Right forelimb (tissue), 1 donor: ENCODE measurements at regions not wholly inside any gene's neighbourhood (a gene's known extent, or its start where the extent isn't known, plus 50 kb on each side); places are given as distances from the start of the nearest gene placed in this dataset.
"Not testable (repeated sequence)": the region's sequence is repeated elsewhere in the genome, so short reads cannot be mapped to it uniquely, and the experiment has no call there.

Experiments used
- DNase-seq: peaks from one replicate; pipeline ENCODE4 v3.0.0-alpha.2; 2018

- no peak for DNase-seq
Measured at GRCh38 chr5:85896514-85896913, 721.2 kb upstream of the COX7C start.

GRCh38 chr5:85906460-85906859 lies 711.3 kb upstream of the COX7C start:
- no peak for DNase-seq

DNA sequence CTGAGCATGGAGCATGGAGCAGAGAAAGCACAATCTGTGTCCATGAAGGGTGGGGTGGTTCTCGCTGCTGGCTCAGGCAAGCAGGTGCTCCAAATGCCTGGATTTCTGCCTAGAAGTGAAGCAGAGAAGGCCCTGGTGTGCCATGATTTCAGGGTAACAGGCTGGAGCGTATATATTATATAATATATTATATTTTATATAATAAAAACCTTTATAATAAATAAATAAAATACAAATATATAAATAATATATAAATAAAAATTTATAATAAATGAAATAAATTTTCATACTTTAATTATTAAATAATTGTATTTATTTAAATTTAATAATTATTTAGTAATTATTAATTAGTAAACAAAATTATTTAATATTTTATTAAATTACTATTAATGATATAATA lies 707.4 kb upstream of the COX7C start:
- DNase-seq = no peak

GRCh38 chr5:85920984-85921383 lies 696.8 kb upstream of the COX7C start:
- DNase-seq = no peak

DNA sequence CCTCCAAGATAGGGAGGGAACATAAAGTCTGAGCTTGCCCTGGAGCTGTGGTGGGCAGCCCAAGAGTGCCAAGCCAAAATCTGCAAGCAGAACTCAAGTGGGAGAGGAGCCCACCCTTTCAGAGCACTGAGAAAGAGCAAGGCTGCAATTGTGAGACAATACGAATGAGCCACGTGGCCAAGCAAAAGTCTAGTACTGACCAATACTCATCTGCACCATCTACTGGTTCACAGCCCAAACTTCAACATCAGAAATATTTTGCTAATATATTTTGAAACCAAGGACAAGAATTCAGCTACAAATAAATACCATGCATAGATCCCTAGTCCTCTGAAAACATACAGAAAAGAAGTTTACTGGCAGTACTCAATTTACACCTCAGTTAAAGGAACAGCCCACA lies 696.2 kb upstream of the COX7C start:
- no peak for DNase-seq

DNA sequence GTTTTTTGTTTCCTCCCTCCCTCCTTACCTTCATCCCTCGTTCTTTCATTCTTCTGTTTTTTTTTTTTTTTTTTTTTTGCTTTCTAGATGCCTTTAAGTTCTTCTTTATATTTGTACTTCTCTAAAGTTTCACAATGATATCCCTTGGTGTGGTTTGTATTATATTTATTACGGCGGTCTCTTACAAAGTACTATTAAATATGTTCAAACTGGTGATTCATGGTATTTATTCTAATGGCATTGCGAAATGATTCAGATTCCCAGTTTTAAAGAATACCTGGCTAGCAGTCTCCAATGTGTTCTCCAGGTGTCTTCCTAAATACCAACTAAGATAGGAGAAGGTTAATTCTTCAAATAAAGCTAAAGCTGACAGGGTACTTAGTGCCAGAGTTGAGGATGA lies 690.1 kb upstream of the COX7C start:
- no peak for DNase-seq

GRCh38 chr5:85929713-85930112 lies 688.0 kb upstream of the COX7C start:
- no peak for DNase-seq

- DNase-seq = no peak
Measured at GRCh38 chr5:85931220-85931619, 686.5 kb upstream of the COX7C start.

DNA sequence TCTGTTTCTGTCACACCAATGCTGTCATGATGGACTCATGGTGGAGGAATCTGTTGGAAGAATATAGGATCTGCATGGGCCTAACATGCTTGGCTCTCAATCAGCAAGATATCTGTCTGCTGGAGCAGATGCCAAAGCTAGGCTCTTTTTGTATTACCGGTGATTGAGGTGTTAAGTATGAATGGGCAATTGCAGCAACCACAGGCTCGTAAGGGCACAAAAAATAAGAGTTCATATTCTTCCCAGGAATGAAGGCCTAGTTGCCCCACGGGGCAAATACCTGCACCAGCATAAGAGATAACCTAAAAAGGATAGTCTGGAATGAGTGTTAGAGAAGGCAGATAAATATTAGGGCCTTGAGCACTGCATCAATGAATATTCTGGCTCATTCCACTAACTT lies 679.5 kb upstream of the COX7C start:
- no peak for DNase-seq

- no peak for DNase-seq
Measured at GRCh38 chr5:85951707-85952210, 666.0 kb upstream of the COX7C start.

- no peak for DNase-seq
Measured at GRCh38 chr5:85952680-85953079, 665.1 kb upstream of the COX7C start.

GRCh38 chr5:85967681-85968080 lies 650.1 kb upstream of the COX7C start:
- DNase-seq = no peak

GRCh38 chr5:85972539-85972938 lies 645.2 kb upstream of the COX7C start:
- no peak for DNase-seq

- DNase-seq = no peak
Measured at GRCh38 chr5:85985167-85985566, 632.6 kb upstream of the COX7C start.

GRCh38 chr5:85990998-85991397 lies 626.7 kb upstream of the COX7C start:
- DNase-seq = no peak

DNA sequence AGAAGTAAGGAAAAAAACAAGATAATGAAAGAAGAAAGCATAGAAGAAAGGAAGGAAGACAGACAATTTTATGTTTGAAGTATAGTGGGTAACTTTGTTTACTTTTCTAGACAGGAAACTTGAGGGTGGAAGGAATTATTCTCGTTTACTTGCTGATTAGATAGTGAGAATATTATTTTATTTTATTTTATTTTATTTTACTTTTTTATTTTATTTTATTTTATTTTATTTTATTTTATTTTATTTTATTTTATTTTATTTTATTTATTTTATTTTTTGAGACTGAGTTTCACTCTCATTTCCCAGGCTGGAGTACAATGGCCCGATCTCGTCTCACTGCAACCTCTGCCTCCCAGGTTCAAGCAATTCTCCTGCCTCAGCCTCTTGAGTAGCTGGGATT lies 623.1 kb upstream of the COX7C start:
- DNase-seq = not testable (repeated sequence)

GRCh38 chr5:85998656-85999055 lies 619.1 kb upstream of the COX7C start:
- DNase-seq = no peak

GRCh38 chr5:86008293-86008692 lies 609.4 kb upstream of the COX7C start:
- no peak for DNase-seq

DNA sequence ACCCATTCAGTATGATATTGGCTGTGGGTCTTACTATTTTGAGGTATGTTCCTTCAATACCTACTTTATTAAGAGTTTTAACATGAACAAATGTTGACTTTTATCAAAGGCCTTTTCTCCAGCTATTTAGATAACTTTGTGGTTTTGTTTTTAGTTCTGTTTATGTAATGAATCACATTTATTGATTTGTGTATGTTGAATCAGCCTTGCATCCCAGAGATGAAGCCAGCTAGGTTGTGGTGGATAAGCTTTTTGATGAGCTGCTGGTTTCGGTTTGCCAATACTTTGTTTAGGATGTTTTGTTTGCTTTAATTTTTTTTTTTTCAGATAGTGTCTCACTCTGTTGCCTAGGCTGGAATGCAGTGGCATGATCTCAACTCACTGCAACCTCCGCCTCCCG lies 609.0 kb upstream of the COX7C start:
- DNase-seq = no peak

GRCh38 chr5:86011937-86012336 lies 605.8 kb upstream of the COX7C start:
- DNase-seq = no peak

GRCh38 chr5:86029308-86029707 lies 588.4 kb upstream of the COX7C start:
- no peak for DNase-seq

DNA sequence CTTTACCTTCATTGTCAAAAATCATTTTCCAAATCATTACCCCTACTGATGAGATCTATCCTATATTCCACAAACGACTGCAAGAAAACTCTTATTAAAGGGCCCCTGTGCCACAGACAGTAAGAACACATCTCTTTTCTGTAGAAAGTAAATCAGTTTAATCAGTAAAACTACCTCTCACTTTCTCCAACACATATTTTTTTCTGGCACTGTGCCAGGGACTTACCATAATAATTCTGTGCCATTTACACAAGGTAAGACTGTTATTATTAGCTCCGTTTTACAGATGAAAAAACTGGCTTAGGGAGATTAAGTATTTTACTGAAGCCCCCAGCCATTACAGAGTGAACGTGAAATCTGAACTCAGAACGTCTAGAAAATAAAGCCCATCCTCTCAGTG lies 587.0 kb upstream of the COX7C start:
- no peak for DNase-seq

DNA sequence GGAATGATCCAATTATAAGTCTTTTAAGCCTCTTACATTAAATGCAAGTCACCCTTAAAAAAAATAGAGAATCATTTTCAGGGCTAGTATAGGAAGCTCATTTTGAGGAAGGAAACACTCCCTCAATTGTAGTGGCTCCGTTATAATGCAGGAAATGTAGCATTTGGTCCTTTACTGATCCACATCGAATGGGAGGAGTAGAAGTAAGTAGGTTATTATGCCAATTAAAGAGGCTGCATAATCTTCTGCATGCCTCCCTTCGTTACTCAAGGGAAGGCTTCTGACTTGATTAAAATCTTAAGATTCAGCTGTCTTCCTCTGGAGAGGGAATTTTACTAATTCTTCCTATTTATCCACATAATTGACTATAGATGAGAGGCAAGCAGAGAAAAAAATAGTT lies 579.2 kb upstream of the COX7C start:
- DNase-seq = no peak

DNA sequence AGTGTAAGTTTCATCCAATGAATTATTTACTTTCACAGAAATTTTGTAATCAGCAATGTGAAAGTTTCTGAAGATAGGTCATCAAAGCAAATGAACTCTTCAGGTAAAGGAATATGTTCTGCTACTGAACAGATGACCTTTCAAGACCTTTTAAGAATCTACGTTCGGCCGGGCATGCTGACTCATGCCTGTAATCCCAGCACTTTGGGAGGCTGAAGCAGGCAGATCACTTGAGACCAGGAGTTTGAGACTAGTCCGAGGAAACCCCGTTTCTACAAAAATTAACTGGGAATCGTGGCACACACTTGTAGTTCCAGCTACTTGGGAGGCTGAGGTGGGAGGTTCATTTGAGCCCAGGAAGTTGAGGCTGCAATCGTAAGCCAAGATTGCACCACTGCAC lies 578.4 kb upstream of the COX7C start:
- no peak for DNase-seq

DNA sequence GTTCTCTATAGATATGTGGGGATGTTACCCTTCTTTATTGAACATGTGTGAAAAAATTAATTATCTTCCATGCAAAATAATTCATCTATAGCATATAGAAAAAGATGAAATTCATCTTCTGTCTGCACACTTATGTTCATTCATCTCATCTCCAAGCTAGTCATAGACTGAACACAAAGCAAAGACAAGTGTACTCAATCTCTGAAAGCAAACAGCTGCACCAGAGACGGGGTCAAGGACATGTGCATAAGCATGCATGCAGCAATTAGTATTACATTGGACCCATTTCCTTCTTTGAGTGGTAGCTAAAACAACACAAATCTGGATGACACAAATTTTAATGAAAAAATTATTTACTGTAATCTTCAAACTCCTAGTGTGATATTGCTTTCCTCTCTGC lies 547.0 kb upstream of the COX7C start:
- no peak for DNase-seq

- no peak for DNase-seq
Measured at GRCh38 chr5:86074297-86074696, 543.4 kb upstream of the COX7C start.
